Lung (tissue), 11 donors: ENCODE measurements at regions not wholly inside any gene's neighbourhood (a gene's known extent, or its start where the extent isn't known, plus 50 kb on each side); places are given as distances from the start of the nearest gene placed in this dataset.

Experiments
- ATAC-seq: fragments of 200-7000 bp; cut with Tn5 transposase; one replicate; pipeline ENCODE4 v1.9.1; 2020; ENCODE audit warnings: moderate number of reproducible peaks; ENCODE audit not compliant: insufficient read depth, low FRiP score
- DNase-seq, 3 donors: peaks; one replicate each; pipeline ENCODE4 v3.0.0-alpha.2; 2013 to 2017
- H3K27ac ChIP-seq, 2 donors: one replicate each; pipeline ENCODE4 v1.5.1; 2013; ENCODE audit warnings: mild to moderate bottlenecking in 2 of 2, moderate library complexity in 2 of 2, control low read depth in 1 of 2, inconsistent platforms in 1 of 2, low read depth in 1 of 2, low read length in 1 of 2
- H3K27me3 ChIP-seq, 3 donors: one replicate each; pipeline ENCODE4 v1.5.1; 2013; ENCODE audit warnings: low read length in 2 of 3; ENCODE audit not compliant: control insufficient read depth in 3 of 3, insufficient read depth in 3 of 3
- H3K36me3 ChIP-seq, 4 donors: one replicate each; pipeline ENCODE4 v1.5.1; 2013; ENCODE audit warnings: low read length in 4 of 4, mild to moderate bottlenecking in 1 of 4, moderate library complexity in 1 of 4; ENCODE audit not compliant: control insufficient read depth in 4 of 4, insufficient read depth in 4 of 4
- H3K4me1 ChIP-seq, 5 donors: one replicate each; pipeline ENCODE4 v1.5.1; 2013; ENCODE audit warnings: low read length in 5 of 5, mild to moderate bottlenecking in 2 of 5, moderate library complexity in 1 of 5; ENCODE audit not compliant: control insufficient read depth in 5 of 5, insufficient read depth in 5 of 5
- H3K4me3 ChIP-seq: one replicate; pipeline ENCODE4 v1.5.1; 2013; ENCODE audit warnings: mild to moderate bottlenecking, control low read depth, moderate library complexity
- H3K9ac ChIP-seq, 2 donors: one replicate each; pipeline ENCODE4 v1.5.1; 2013; ENCODE audit warnings: low read length in 2 of 2, control low read depth in 1 of 2; ENCODE audit not compliant: insufficient read depth in 1 of 2
- H3K9me3 ChIP-seq, 4 donors: one replicate each; pipeline ENCODE4 v1.5.1; 2013; ENCODE audit warnings: low read length in 3 of 4, mild to moderate bottlenecking in 1 of 4, moderate library complexity in 1 of 4; ENCODE audit not compliant: control insufficient read depth in 4 of 4, insufficient read depth in 3 of 4
- CTCF ChIP-seq: IDR thresholded peaks from 2 replicates; pipeline ENCODE4 v1.5.1; 2012; ENCODE audit warnings: mild to moderate bottlenecking; ENCODE audit errors: control extremely low read depth, extremely low read depth
- WGBS, 2 donors: extraction: QIAGEN DNeasy Blood & Tissue Kit; methylation state at CpG; one replicate each; pipeline ENCODE4 v1.1.7; 2013; 5-methylcytosine and 5-hydroxymethylcytosine counted together
- donor health status: control.
- donor health status: control.
- donor health status: Bipolar disorder and iron deficiency.
- donor health status: healthy.
- donor health status: DM: yes; HTN: yes; CAD: no.

- WGBS, 2 donors: 38 to 62% methylated on average over 1 of the region's 1 CpG
- ATAC-seq (no peak), DNase-seq (peak in 2 of 3 donors; percentile 15 to 17)
- no peaks in the 10 kb centered on the region for H3K36me3 ChIP-seq
- no peak overlapping the region for H3K9ac ChIP-seq
- H3K27me3 ChIP-seq: no peaks in the 10 kb centered on the region
- no peak for TF ChIP-seq CTCF
- H3K4me1 ChIP-seq: no peaks in the 10 kb centered on the region
- H3K4me3 ChIP-seq: no peak overlapping the region
- H3K9me3 ChIP-seq: peaks cover 0 to 2% (median 0%) of the 10 kb centered on the region in 4 donors
- no peak overlapping the region for H3K27ac ChIP-seq
Measured at GRCh38 chr5:143914756-143915155, 102.8 kb downstream of the HMHB1 start.

- no peak for TF ChIP-seq CTCF
- H3K27ac ChIP-seq: no peak overlapping the region
- H3K4me3 ChIP-seq: no peak overlapping the region
- no peaks in the 10 kb centered on the region for H3K9me3 ChIP-seq
- no peaks in the 10 kb centered on the region for H3K36me3 ChIP-seq
- no peaks in the 10 kb centered on the region for H3K27me3 ChIP-seq
- DNase-seq (no peak), ATAC-seq (no peak)
- 78 to 85% methylated on average over 2 of the region's 2 CpGs for WGBS, 2 donors
- no peak overlapping the region for H3K9ac ChIP-seq
- H3K4me1 ChIP-seq: no peaks in the 10 kb centered on the region
Measured at GRCh38 chr5:143916451-143916850, 104.5 kb downstream of the HMHB1 start.

- Histone ChIP-seq H3K27ac (no peak overlapping the region), H3K9ac (no peak overlapping the region), H3K36me3 (no peaks in the 10 kb centered on the region), H3K27me3 (peaks cover 0 to 2% (median 0%) of the 10 kb centered on the region in 3 donors), H3K4me3 (no peak overlapping the region), H3K4me1 (no peaks in the 10 kb centered on the region), H3K9me3 (no peaks in the 10 kb centered on the region)
- 93 to 95% methylated on average over 1 of the region's 1 CpG for WGBS, 2 donors
- DNase-seq: no peak
- ATAC-seq: no peak
- no peak for TF ChIP-seq CTCF
Measured at GRCh38 chr5:143918961-143919360, 107.0 kb downstream of the HMHB1 start.

GRCh38 chr5:143920772-143921171, 108.8 kb downstream of the HMHB1 start:
- Histone ChIP-seq H3K36me3 (no peaks in the 10 kb centered on the region), H3K4me3 (no peak overlapping the region), H3K4me1 (no peaks in the 10 kb centered on the region), H3K9ac (no peak overlapping the region), H3K27me3 (peaks cover 0 to 2% (median 0%) of the 10 kb centered on the region in 3 donors), H3K27ac (no peak overlapping the region), H3K9me3 (no peaks in the 10 kb centered on the region)
- ATAC-seq (no peak), DNase-seq (no peak)
- no peak for TF ChIP-seq CTCF
- WGBS, 2 donors: 93 to 94% methylated on average over 1 of the region's 1 CpG
